IPS-NIHi7 (cell line): ENCODE measurements at regions not wholly inside any gene's neighbourhood (a gene's known extent, or its start where the extent isn't known, plus 50 kb on each side); places are given as distances from the start of the nearest gene placed in this dataset.
"Not testable (repeated sequence)": the region's sequence is repeated elsewhere in the genome, so short reads cannot be mapped to it uniquely, and the experiment has no call there.

Source experiments
- DNase-seq: peaks from one replicate; pipeline ENCODE4 v3.0.0; 2012; ENCODE audit warnings: mixed read lengths; ENCODE audit errors: extremely low spot score

DNA sequence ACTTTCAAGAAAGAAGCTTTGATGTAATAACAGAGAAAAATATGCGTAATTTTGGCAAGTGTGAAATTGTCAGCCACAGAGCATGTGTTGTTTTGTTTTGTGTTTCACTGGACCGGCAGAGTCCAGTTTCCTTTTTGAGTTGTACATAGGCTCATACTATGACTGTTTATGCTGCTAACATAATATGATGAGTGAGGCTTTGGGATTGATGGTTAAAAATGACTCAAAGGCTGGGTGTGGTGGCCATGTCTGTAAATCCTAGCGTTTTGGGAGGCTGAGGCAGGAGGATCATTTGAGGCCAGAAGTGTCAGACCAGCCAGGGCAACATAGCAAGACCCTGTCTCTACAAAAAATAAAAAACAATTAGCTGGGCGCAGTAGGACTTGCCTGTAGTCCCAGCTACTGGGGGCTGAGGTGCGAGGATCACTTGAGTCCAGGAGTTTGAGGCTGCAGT is 487.9 kb downstream of the PCNX1 start:
- DNase-seq = no peak

GRCh38 chr14:71395636-71396035 is 488.4 kb downstream of the PCNX1 start:
- DNase-seq = no peak

DNA sequence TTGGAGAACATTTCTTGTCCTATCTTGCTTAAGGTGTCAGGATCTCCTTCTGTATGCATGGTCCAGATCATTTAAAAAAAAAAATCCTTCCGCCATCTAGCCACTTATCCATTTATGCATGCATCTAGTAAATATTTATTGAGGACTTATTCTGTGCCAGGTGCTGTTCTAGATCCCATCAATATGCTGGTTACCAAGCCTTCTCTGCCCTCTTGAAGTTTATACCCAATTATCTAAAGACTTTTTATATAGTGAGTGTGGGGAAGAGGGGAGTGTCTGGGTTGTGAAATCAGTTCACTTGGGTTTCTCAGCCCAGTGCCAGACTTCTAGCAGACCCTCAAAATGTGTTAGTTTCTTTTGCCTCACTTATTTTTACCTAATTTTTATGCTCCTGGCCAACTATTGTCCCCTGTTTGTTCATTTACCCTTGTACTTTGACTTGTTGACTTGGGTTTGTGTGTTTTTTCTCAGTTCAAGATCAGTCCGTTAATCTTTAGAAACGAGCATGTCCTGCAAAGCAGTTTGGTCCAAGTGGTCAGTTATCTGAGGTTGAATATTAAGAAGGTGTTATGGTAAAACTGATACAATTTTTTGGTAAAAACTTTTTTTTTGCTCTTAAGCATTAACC is 488.9 kb downstream of the PCNX1 start:
- DNase-seq = no peak

DNA sequence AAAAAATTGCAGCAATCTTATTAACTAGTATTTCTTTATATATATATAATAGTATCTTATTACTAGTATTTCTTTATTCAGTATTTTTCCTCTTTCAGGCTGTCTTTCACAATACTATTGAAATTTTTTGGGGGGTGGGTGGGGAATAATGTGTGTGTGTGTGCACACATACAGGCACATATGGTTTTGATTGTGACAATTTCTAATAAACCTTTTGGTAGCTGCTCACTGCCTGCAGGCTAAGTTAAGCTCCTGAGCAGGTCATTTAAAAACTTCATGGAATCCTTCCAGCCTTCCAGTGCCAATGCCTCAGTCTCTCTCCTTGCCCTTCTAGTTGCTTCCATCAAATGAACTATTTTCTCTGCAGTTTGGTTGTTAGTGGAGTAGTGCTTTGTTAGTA is 490.1 kb downstream of the PCNX1 start:
- DNase-seq = no peak

- DNase-seq = no peak
Observed at GRCh38 chr14:71398450-71398849, 491.2 kb downstream of the PCNX1 start.

DNA sequence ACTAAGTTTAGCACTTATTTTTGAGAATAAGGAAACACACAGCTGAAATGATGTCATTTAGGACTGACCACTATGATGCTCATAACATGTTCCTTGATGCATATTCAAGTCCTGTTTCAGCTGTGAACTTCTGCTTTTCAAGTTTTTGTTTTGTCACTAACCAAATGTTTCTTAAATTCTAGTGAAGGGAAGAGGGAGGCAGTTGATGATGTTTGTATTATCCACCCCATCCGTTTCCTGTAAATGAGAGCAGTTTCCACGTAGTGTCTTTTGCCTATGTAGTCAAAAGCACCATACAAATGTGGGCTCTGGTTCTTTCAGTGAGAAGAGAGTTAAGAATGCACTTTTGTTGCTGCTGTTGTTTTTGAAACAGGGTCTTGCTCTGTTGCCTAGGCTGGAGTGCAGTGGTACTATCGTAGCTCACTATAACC is 491.8 kb downstream of the PCNX1 start:
- no peak for DNase-seq

DNA sequence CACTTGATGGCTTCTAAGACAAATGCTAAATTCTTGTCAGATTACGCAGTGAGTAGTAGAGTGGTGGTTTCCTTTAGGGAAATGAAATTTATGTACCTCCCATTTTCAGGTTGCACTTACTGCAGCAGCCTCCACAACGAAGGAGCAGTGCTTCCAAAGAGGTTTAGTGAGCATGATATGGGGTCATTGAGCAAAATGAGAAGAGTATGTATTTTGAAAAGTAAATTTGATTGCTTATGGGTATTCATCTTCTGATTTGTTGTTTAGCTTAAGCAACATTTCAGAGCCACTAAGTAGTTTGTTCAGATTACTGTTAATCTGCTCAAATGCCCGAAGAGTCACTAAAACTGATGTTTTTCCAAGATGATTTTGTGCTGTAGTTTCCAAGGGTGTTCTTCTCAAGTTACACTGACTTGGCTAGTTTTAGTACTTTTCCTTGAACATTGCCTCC is 493.6 kb downstream of the PCNX1 start:
- no peak for DNase-seq

- not testable (repeated sequence) for DNase-seq
Observed at GRCh38 chr14:71402415-71402814, 495.2 kb downstream of the PCNX1 start.

DNA sequence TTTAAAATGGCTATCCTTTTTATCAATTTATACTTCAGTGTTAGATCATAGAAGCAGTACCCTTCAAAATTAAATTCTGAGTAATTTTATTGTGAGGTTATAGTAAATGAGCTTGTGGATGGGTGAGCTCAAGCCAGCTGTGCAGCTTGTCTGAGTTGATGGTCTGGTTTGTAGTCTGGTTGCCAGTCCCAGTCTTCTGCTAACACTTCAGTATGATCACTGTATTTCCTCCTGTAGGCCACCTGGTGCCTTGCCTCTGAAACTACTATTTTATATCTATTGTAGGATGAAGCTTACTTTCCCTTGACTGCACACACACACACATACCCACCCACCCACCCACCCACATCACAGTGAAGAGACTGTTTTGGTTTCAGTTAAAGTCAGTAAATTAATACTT is 496.4 kb downstream of the PCNX1 start:
- DNase-seq = no peak

- DNase-seq = no peak
Observed at GRCh38 chr14:71405676-71406075, 498.4 kb downstream of the PCNX1 start.

GRCh38 chr14:71408362-71409030 is 501.2 kb downstream of the PCNX1 start:
- no peak for DNase-seq

- DNase-seq = no peak
Observed at GRCh38 chr14:71410578-71411284, 503.5 kb downstream of the PCNX1 start.

GRCh38 chr14:71411285-71411595 is 504.0 kb downstream of the PCNX1 start:
- no peak for DNase-seq

GRCh38 chr14:71411738-71412137 is 504.5 kb downstream of the PCNX1 start:
- DNase-seq = no peak

- DNase-seq = no peak
Observed at GRCh38 chr14:71414631-71415403, 507.6 kb downstream of the PCNX1 start.

GRCh38 chr14:71415404-71415690 is 508.1 kb downstream of the PCNX1 start:
- no peak for DNase-seq

GRCh38 chr14:71416392-71416791 is 509.1 kb downstream of the PCNX1 start:
- DNase-seq = no peak

DNA sequence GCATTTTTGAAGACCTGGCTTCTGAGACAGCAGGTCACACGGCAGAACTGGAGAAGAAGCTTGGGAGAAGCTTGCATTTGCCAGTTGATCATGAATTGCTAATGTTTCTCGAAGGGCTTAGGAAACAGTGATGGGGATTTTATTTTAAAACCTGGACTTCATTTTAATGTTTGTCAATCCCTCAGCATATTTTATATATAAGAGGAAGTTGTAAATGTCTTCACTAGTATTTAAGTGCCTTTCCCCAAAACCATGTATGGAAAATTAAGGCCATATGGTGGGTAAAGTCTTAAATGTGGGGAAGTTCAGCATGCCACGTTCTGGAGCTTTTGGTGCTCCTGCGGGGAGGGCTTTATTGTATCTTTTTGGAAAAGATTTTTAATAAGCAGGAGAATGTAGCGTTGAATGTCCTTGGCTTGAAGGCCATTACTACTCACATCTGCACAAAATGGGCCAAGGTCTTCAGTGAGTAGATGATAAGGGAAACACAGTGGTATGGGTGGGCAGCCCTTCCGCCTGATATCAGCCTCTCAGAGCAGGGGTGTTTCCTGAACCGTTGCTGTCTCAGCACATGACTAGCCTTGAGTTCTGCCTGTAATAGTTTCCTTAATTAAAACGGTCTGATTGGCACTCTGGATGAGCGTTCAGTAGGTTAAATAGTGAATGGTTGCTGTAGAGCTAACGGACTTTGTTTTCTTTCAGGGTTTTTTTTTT is 511.4 kb downstream of the PCNX1 start:
- DNase-seq = no peak

DNA sequence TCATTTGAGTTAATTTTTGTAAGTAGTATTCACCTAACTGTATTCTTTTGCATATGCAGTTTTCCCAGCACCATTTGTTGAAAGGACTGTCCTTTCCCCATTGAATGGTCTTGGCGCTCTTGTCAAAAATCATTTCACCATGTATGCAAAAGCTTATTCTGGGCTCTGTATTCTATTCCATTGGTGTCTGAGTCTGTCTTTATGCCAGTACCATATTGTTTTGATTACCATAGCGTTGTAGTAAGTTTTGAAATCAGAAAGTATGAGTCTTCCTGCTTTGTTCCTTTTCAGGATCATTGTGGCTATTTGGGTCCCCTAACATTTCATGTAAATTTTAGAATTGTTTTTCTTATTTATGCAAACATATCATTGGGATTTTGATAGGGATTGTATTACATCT is 508.7 kb upstream of the RGS6 start:
- no peak for DNase-seq

DNA sequence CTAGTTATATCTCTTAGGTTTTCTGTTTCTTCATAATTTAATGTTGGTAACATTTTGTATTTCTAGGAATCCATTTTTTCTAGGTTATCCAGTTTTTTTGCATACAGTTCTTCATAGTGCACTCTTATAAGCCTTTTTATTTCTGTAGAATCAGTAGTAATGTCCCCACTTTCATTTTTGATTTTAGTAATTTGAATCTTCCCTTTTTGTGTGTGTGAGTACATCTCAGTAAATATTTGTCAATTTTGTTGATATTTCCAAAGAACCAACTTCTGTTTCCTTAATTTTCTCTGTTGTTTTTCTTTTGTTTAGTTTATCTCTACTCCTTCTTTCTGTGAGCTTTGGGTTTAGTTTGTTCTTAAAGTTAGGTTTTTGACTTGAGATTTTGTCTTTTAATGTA is 507.3 kb upstream of the RGS6 start:
- DNase-seq = no peak

DNA sequence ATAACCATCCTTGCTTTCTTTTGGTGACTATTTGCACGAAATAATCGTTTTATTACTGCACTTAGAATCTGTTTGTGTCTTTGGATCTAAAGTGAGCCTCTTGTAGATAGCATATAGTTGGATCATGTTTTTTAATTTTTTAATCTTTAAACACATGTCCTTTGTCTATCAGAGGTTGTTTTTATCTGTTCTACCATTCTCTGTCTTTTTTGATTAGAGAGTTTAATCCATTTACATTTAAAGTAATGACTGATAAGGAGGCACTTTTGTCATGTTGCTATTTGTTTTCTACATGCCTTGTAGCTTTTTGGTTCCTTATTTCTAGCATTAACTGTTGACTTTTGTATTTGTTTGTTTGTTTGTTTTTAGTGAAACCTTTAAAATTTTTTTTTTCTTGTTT is 506.2 kb upstream of the RGS6 start:
- DNase-seq = no peak

DNA sequence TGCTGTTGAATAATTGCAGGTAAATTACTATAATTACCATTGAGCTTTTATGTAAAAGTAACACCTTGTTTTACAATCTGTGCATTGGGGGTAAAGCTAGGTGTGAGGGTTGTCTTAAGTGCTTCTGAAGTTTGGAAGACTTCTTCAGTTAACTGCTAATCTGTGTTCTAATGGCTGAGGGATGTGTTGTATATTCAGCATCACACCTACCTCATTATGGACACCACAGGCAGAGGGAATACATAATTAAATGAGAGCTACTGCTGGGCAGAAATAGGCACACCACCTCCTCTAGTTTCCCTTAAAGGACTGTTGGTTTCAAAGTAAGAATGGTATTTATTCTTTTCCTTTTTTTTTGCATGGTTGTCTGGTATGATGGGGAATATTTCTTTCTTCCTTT is 502.3 kb upstream of the RGS6 start:
- no peak for DNase-seq
